A549 (cell line): ENCODE measurements at regions not wholly inside any gene's neighbourhood (a gene's known extent, or its start where the extent isn't known, plus 50 kb on each side); places are given as distances from the start of the nearest gene placed in this dataset.

Experiments used
- ATAC-seq, 2 experiments: fragments of 200-7000 bp in 1 of 2; fragments of >200 bp in 1 of 2; cut with Nextera tagmentation in 1 of 2; cut with Tn5 transposase in 1 of 2; 3 replicates each; pipeline versions ENCODE4 v1.8.0 to v1.9.1; 2018 to 2020; ENCODE audit warnings: mild to moderate bottlenecking in 1 of 2, moderate library complexity in 1 of 2
- CTCF ChIA-PET: fragments of 300-600 bp; sonication (Branson Sonifier 250); formaldehyde crosslinking; extraction: SDS; loops from one replicate; lab custom pipeline; 2021; ENCODE audit warnings: antibody characterized with exemption, inconsistent platforms; lab: Yijun Ruan, JAX
- POLR2A ChIA-PET: fragments of 350-600 bp; formaldehyde crosslinking; extraction: SDS; loops from one replicate; lab custom pipeline; 2021; ENCODE audit warnings: antibody characterized with exemption, inconsistent platforms; lab: Yijun Ruan, JAX
- DNase-seq, 2 experiments: peaks; one replicate each; pipeline versions ENCODE4 v3.0.0 to v3.0.0-alpha.2; 2011 to 2016; ENCODE audit warnings: low read depth in 1 of 2, low spot score in 1 of 2
- FAIRE-seq: peaks from 2 replicates; lab custom pipeline; 2011; peaks lifted over from hg19 to GRCh38; lab: Jason Lieb, UNC
- H3K27ac ChIP-seq, 2 experiments: fragments of >200 bp; sonication (Bioruptor Twin); formaldehyde crosslinking; 3 replicates each; pipeline ENCODE4 v1.5.1; 2016 to 2017
- H3K4me1 ChIP-seq: fragments of >200 bp; sonication (Bioruptor Twin); formaldehyde crosslinking; 3 replicates; pipeline ENCODE4 v1.6.1; 2016
- H3K4me2 ChIP-seq: fragments of >200 bp; sonication (Bioruptor Twin); formaldehyde crosslinking; 3 replicates; pipeline ENCODE4 v1.6.1; 2016
- H3K4me3 ChIP-seq: fragments of >200 bp; sonication (Bioruptor Twin); formaldehyde crosslinking; 3 replicates; pipeline ENCODE4 v1.5.1; 2016
- H3K9me3 ChIP-seq: fragments of >200 bp; sonication (Bioruptor Twin); formaldehyde crosslinking; 3 replicates; pipeline ENCODE4 v1.6.1; 2016
- ATOH8 ChIP-seq: fragments of 250-450 bp; sonication (Bioruptor Pico); IDR thresholded peaks from 2 replicates; pipeline ENCODE4 v1.5.0; 2020; ENCODE audit warnings: low read depth, mild to moderate bottlenecking, moderate library complexity
- CBX8 ChIP-seq: fragments of 200-600 bp; sonication (generic); IDR thresholded peaks from 2 replicates; pipeline ENCODE4 v1.6.1; 2016
- CHD4 ChIP-seq: fragments of 200-600 bp; sonication (generic); IDR thresholded peaks from 2 replicates; pipeline ENCODE4 v1.6.1; 2016; ENCODE audit warnings: antibody characterized with exemption, mild to moderate bottlenecking, borderline replicate concordance
- CTCF ChIP-seq: fragments of >200 bp; sonication (Bioruptor Twin); formaldehyde crosslinking; IDR thresholded peaks from 3 replicates; pipeline ENCODE4 v1.5.1; 2016
- ELK1 ChIP-seq: fragments of 150-350 bp; IDR thresholded peaks from 2 replicates; pipeline ENCODE4 v1.6.1; 2014; ENCODE audit warnings: low read depth, mild to moderate bottlenecking, low read length
- EP300 ChIP-seq, 2 experiments: fragments of >200 bp; sonication (Bioruptor Twin); formaldehyde crosslinking; IDR thresholded peaks; 2 replicates in 1 of 2; 3 replicates in 1 of 2; pipeline ENCODE4 v1.6.1; 2016 to 2017
- ESRRA ChIP-seq: fragments of 150-350 bp; IDR thresholded peaks from 2 replicates; pipeline ENCODE4 v1.6.1; 2014; ENCODE audit warnings: mild to moderate bottlenecking, low read length, borderline replicate concordance
- FOSB ChIP-seq: fragments of 250-450 bp; sonication (Bioruptor Pico); IDR thresholded peaks from 2 replicates; pipeline ENCODE4 v1.5.0; 2020; ENCODE audit warnings: mild to moderate bottlenecking, moderate library complexity
- GATA3 ChIP-seq: IDR thresholded peaks from 2 replicates; pipeline ENCODE4 v1.6.1; 2012; ENCODE audit warnings: borderline replicate concordance
- HEYL ChIP-seq: fragments of 250-450 bp; sonication (Bioruptor Pico); IDR thresholded peaks from 2 replicates; pipeline ENCODE4 v1.8.0; 2021; ENCODE audit warnings: mild to moderate bottlenecking, moderate library complexity
- HMGXB4 ChIP-seq: fragments of 250-450 bp; sonication (Bioruptor Pico); IDR thresholded peaks from 2 replicates; pipeline ENCODE4 v1.5.0; 2021; ENCODE audit warnings: mild to moderate bottlenecking, moderate library complexity, borderline replicate concordance
- JUN ChIP-seq, 2 experiments: fragments of >200 bp; sonication (Bioruptor Twin); formaldehyde crosslinking; IDR thresholded peaks; 2 replicates in 1 of 2; 3 replicates in 1 of 2; pipeline ENCODE4 v1.6.1; 2016 to 2017
- MYC ChIP-seq: IDR thresholded peaks from 2 replicates; pipeline ENCODE4 v1.6.1; 2012; ENCODE audit warnings: mild to moderate bottlenecking, inconsistent platforms, low read length, improper control_type of control experiment, borderline replicate concordance
- NR3C1 ChIP-seq: fragments of >200 bp; sonication (Bioruptor Twin); formaldehyde crosslinking; IDR thresholded peaks from 3 replicates; pipeline ENCODE4 v1.6.1; 2017
- PHF8 ChIP-seq: fragments of 200-600 bp; sonication (generic); IDR thresholded peaks from 2 replicates; pipeline ENCODE4 v1.6.1; 2016; ENCODE audit warnings: low read depth, mild to moderate bottlenecking, antibody characterized with exemption, moderate library complexity, borderline replicate concordance
- POLR2A ChIP-seq: IDR thresholded peaks from 2 replicates; pipeline ENCODE4 v1.6.1; 2012; ENCODE audit warnings: mild to moderate bottlenecking, low read length
- RAD21 ChIP-seq, 2 experiments: fragments of >200 bp in 1 of 2; sonication (Bioruptor Twin) in 1 of 2; formaldehyde crosslinking in 1 of 2; IDR thresholded peaks in 1 of 2; conservative IDR thresholded peaks in 1 of 2; 2 replicates in 1 of 2; 3 replicates in 1 of 2; pipeline ENCODE4 v1.6.1; 2012 to 2018; ENCODE audit warnings: inconsistent platforms in 1 of 2
- RARB ChIP-seq: fragments of 250-450 bp; sonication (Bioruptor Pico); IDR thresholded peaks from 2 replicates; pipeline ENCODE4 v1.8.0; 2021; ENCODE audit warnings: mild to moderate bottlenecking, moderate library complexity
- TFCP2L1 ChIP-seq: fragments of 250-450 bp; sonication (Bioruptor Pico); IDR thresholded peaks from 2 replicates; pipeline ENCODE4 v1.5.0; 2021; ENCODE audit warnings: mild to moderate bottlenecking
- TP53 ChIP-seq: fragments of 250-450 bp; sonication (Bioruptor Pico); IDR thresholded peaks from 2 replicates; pipeline ENCODE4 v1.5.0; 2021; ENCODE audit warnings: mild to moderate bottlenecking, moderate library complexity
- ZSCAN20 ChIP-seq: fragments of 250-450 bp; sonication (Bioruptor Pico); IDR thresholded peaks from 2 replicates; pipeline ENCODE4 v1.8.0; 2022; ENCODE audit warnings: mild to moderate bottlenecking, moderate library complexity
- WGBS: methylation state at CpG from one replicate; pipeline ENCODE4 v1.1.6; 2017; ENCODE audit errors: missing lambda C conversion rate; 5-methylcytosine and 5-hydroxymethylcytosine counted together
- TF ChIP-seq, protein P1 (sequence below): fragments of >200 bp; sonication (Bioruptor Twin); formaldehyde crosslinking; IDR thresholded peaks from 2 replicates; pipeline ENCODE4 v1.6.1; 2016

DNA sequence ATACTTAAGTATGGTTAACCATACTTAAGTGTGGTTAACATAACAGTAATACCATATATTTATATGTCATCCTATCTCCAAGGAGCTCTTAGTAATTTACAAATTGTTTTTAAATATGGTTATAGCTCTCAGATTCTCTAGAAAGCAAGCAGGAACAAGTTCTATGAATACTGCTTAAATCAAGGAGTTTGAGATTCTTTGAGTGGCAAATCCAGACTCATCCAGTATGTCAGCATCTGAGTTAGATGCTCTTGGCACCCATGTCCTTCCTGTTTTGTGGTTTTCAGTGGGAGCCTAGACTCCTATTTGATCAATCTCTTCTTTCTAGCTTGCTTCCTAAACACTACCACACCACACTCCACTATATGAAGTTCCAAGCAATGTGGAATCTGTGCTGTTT lies 114.7 kb upstream of the GDNF start (continued):
- TF ChIP-seq ATOH8, result no peak
- no peak for TF ChIP-seq NR3C1
- TF ChIP-seq PHF8, result no peak
- no peak for TF ChIP-seq EP300 (IDR thresholded peaks at IDR 0.05)

GRCh38 chr5:37951946-37952721 lies 112.3 kb upstream of the GDNF start:
- DNase-seq, result no peak
- FAIRE-seq, result no peak
- Histone ChIP-seq H3K9me3 (no peaks in the 10 kb centered on the region), H3K4me2 (no peak overlapping the region), H3K4me1 (no peaks in the 10 kb centered on the region)
- ATAC-seq, result no peak
- 56% methylated on average over 32 of the region's 32 CpGs for WGBS
- ChIA-PET POLR2A (no interaction called here), CTCF (no interaction called here)
- no peak for TF ChIP-seq HMGXB4 (CRISPR knock-in tag)
- TF ChIP-seq, protein P1, sequence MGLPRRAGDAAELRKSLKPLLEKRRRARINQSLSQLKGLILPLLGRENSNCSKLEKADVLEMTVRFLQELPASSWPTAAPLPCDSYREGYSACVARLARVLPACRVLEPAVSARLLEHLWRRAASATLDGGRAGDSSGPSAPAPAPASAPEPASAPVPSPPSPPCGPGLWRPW, result no peak
- TF ChIP-seq TFCP2L1 (CRISPR knock-in tag), result no peak
- no peak for TF ChIP-seq ZSCAN20 (CRISPR knock-in tag)
- no peak for TF ChIP-seq ATOH8
- TF ChIP-seq ELK1, result no peak
- no peak for TF ChIP-seq CTCF
- TF ChIP-seq JUN (IDR thresholded peaks at IDR 0.05), result no peak
- TF ChIP-seq RAD21 (conservative IDR thresholded peaks at IDR 0.05 in 1 of 2, IDR thresholded peaks at IDR 0.05 in 1 of 2), result no peak
- TF ChIP-seq RARB (CRISPR knock-in tag), result no peak
- no peak for TF ChIP-seq TP53
- no peak for TF ChIP-seq ESRRA
- no peak for TF ChIP-seq CHD4
- TF ChIP-seq GATA3, result no peak
- TF ChIP-seq CBX8, result no peak
- no peak for TF ChIP-seq POLR2A
- no peak for TF ChIP-seq MYC
- no peak for TF ChIP-seq HEYL (CRISPR knock-in tag)
- no peak for TF ChIP-seq FOSB (CRISPR knock-in tag)
- TF ChIP-seq, all 56 proteins: peak for 0
- Histone ChIP-seq H3K4me3 (no peak overlapping the region), H3K27ac (no peak overlapping the region)
